ENCODE measurements at regions not wholly inside any gene's neighbourhood (a gene's known extent, or its start where the extent isn't known, plus 50 kb on each side); places are given as distances from the start of the nearest gene placed in this dataset.

DNA sequence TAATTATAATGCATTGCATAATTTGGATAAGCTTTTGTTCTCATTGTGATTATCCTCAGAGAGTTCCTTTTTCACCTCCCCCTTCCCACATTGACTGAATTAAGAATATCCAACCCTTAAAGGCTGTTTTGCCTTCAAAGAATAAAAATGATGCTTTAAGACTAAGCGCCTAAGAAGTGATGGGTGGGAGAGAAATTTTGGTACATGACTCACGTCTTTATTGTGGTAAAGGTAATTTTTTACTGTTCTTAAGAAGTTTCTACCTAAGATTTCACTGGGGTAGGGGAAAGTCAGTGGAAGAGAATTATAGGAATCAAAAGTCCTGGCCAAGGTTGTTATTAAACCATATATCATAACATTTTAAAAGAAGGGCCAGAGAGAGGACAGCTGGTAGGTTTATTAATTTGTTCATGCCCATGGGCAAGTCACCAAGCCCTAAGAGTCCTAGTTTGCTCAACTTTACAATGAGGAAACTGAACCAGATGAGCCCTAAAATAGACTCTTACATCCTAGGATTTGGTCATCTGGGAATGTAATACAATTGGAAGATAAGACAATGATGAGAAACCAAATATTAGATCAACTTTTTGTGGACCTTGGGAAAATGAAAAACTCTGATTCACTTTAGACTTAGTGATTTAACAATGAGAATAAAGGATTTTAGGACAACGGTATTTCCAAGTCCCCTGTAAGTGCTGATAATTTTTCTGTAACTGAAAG lies 101.1 kb upstream of the RASGRP1 start:
- POLR2A ChIA-PET: interaction anchor here (1.1 kb wide), 1 partner anchor 102 kb away, joined by 3 read pairs; the partner anchor contains the start of gene RASGRP1
- DNase-seq (ENCODE audit: extremely low spot score): no peak
- CTCF ChIA-PET: interaction anchor here (0.6 to 5.0 kb wide), 9 partner anchors 8 to 102 kb away, joined by 3 to 32 read pairs (median 5); no protein-coding TSS in a partner anchor
- TF ChIP-seq, protein P1, sequence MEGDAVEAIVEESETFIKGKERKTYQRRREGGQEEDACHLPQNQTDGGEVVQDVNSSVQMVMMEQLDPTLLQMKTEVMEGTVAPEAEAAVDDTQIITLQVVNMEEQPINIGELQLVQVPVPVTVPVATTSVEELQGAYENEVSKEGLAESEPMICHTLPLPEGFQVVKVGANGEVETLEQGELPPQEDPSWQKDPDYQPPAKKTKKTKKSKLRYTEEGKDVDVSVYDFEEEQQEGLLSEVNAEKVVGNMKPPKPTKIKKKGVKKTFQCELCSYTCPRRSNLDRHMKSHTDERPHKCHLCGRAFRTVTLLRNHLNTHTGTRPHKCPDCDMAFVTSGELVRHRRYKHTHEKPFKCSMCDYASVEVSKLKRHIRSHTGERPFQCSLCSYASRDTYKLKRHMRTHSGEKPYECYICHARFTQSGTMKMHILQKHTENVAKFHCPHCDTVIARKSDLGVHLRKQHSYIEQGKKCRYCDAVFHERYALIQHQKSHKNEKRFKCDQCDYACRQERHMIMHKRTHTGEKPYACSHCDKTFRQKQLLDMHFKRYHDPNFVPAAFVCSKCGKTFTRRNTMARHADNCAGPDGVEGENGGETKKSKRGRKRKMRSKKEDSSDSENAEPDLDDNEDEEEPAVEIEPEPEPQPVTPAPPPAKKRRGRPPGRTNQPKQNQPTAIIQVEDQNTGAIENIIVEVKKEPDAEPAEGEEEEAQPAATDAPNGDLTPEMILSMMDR (IDR thresholded peaks at IDR 0.05; ENCODE audit: control extremely low read depth, extremely low read depth, low read depth, missing control alignments): no peak

GRCh38 chr15:38666865-38667510 lies 102.4 kb upstream of the RASGRP1 start:
- no peak for DNase-seq (ENCODE audit: extremely low spot score)
- ChIA-PET CTCF (interaction anchor here (0.6 to 9.7 kb wide), 5 partner anchors 14 to 103 kb away, joined by 3 to 122 read pairs (median 4); partner anchors contain the start of gene RASGRP1), POLR2A (no interaction called here)
- TF ChIP-seq, protein P1 (IDR thresholded peaks at IDR 0.05; ENCODE audit: control extremely low read depth, extremely low read depth, low read depth, missing control alignments): no peak

DNA sequence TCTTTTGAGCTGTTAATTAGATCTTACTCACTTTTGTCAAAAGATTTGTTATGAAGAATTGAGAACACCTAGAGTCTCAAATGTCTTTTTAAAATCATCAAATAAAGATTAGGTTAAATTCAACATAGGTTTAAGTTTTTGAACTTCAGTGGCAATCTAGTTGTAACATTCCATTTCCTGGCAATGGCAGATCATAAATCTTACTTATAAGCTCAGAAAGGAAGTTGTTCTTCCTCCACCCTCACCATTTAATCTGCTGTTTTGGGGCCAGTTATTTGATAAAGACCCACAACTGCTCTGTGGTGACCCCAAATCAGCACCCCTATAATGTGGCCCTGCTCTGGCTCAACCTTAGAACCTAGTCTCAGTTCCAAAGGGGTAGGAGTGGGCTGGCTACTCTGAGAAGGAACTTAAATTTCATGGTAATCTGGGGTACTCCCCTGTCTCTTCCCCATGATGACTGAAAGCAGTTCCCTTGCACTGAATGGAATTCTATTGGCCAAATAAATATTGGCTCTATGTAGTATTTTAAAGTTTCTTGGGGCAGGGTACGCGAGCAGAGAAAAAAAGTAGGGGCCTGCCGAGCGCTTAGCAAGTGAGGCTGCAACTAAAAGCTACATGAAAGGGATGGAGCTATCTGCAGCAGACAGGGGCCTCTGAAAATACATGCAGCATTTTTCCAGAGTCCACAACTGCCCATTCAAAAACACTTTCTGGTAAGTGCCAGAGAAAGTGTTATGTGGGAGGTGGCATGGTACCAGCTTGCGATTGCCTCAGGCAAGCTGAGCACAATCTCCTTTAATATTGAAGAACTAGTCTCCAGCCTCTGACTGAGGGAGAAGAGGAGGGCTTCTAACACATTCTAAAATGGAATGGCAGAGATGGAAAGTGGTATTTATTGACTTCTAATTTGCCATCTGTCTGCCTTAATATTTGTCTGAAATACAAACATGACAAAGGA lies 103.6 kb upstream of the RASGRP1 start:
- TF ChIP-seq, protein P1 (IDR thresholded peaks at IDR 0.05; ENCODE audit: control extremely low read depth, extremely low read depth, low read depth, missing control alignments): no peak
- POLR2A ChIA-PET: no interaction called here
- DNase-seq (ENCODE audit: extremely low spot score): no peak
- CTCF ChIA-PET: interaction anchor here (1.0 to 9.7 kb wide), 10 partner anchors 9 to 104 kb away, joined by 3 to 122 read pairs (median 3); partner anchors contain the start of gene RASGRP1

DNA sequence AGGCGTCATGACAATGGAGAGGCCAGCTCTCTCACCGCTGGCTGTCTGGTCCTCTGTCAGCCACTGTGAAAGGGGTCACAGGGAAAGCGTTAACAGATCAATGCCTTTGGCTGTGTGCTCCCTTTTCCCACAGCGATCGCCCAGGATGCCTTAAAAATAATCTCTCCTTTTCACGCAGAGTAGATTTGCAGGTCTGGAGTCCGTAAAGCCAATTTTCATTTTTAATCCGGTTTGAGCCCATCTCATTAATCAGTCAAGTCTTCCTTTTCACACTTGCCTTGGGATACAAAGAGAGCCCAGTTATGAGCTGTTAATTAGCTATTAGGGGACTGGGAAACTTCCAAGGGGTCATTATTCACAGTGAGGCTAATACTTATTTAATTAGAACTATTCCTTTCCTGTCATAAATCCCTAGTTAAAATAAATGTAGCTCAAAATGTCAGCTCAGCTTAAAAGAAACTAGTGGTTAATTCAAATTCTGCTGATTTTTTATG lies 104.3 kb upstream of the RASGRP1 start:
- ChIA-PET CTCF (interaction anchor here (1.1 to 9.7 kb wide), 10 partner anchors 9 to 105 kb away, joined by 3 to 122 read pairs (median 3); partner anchors contain the start of gene RASGRP1), POLR2A (no interaction called here)
- no peak for DNase-seq (ENCODE audit: extremely low spot score)
- TF ChIP-seq, protein P1 (IDR thresholded peaks at IDR 0.05; ENCODE audit: control extremely low read depth, extremely low read depth, low read depth, missing control alignments): no peak

- POLR2A ChIA-PET: interaction anchor here (1.0 kb wide), 1 partner anchor 46 kb away, joined by 4 read pairs; no protein-coding TSS in a partner anchor
- DNase-seq (ENCODE audit: extremely low spot score): no peak
- TF ChIP-seq, protein P1 (IDR thresholded peaks at IDR 0.05; ENCODE audit: control extremely low read depth, extremely low read depth, low read depth, missing control alignments): no peak
- CTCF ChIA-PET: interaction anchor here (0.9 to 9.7 kb wide), 5 partner anchors 9 to 107 kb away, joined by 3 to 122 read pairs (median 5); partner anchors contain the start of gene RASGRP1
Observed at GRCh38 chr15:38670128-38671005, 105.8 kb upstream of the RASGRP1 start.

Measured in GM10248 (cell line).